Lower leg skin (tissue), 4 donors: ENCODE measurements at regions not wholly inside any gene's neighbourhood (a gene's known extent, or its start where the extent isn't known, plus 50 kb on each side); places are given as distances from the start of the nearest gene placed in this dataset.
"Not testable (repeated sequence)": the region's sequence is repeated elsewhere in the genome, so short reads cannot be mapped to it uniquely, and the experiment has no call there.

Experiments used
- DNase-seq, 2 donors: peaks; one replicate each; pipeline ENCODE4 v3.0.0-alpha.2; 2019; ENCODE audit warnings: low spot score in 2 of 2
- H3K4me3 ChIP-seq: fragments of 200-600 bp; sonication (generic); 2 replicates; pipeline ENCODE4 v1.5.1; 2017; ENCODE audit warnings: mild to moderate bottlenecking, low read depth; ENCODE audit not compliant: poor library complexity, severe bottlenecking
- POLR2A ChIP-seq, 2 donors: fragments of 450-650 bp; IDR thresholded peaks; one replicate each; pipeline ENCODE4 v1.6.1; 2016 to 2017; ENCODE audit warnings: antibody characterized with exemption in 2 of 2, mild to moderate bottlenecking in 1 of 2, moderate library complexity in 1 of 2
- WGBS, 2 donors: methylation state at CpG; one replicate each; pipeline ENCODE4 v1.1.5; 2018; 5-methylcytosine and 5-hydroxymethylcytosine counted together
- intact Hi-C: fragments of 100-400 bp; cut with DNase I; formaldehyde crosslinking; loops from one replicate; pipeline ENCODE4 v1.15.0; 2023; ENCODE audit warnings: low total_unique reads
- TF ChIP-seq, protein P1 (sequence below), 3 donors: fragments of 450-650 bp; IDR thresholded peaks; one replicate each; pipeline ENCODE4 v1.5.1; 2016; ENCODE audit warnings: antibody characterized with exemption in 3 of 3, mild to moderate bottlenecking in 3 of 3, moderate library complexity in 2 of 3

GRCh38 chr13:80903911-80904310 lies 563.0 kb upstream of the SPRY2 start:
- H3K4me3 ChIP-seq, result no peak overlapping the region
- intact Hi-C loops, result no loop called here
- TF ChIP-seq, protein P1, sequence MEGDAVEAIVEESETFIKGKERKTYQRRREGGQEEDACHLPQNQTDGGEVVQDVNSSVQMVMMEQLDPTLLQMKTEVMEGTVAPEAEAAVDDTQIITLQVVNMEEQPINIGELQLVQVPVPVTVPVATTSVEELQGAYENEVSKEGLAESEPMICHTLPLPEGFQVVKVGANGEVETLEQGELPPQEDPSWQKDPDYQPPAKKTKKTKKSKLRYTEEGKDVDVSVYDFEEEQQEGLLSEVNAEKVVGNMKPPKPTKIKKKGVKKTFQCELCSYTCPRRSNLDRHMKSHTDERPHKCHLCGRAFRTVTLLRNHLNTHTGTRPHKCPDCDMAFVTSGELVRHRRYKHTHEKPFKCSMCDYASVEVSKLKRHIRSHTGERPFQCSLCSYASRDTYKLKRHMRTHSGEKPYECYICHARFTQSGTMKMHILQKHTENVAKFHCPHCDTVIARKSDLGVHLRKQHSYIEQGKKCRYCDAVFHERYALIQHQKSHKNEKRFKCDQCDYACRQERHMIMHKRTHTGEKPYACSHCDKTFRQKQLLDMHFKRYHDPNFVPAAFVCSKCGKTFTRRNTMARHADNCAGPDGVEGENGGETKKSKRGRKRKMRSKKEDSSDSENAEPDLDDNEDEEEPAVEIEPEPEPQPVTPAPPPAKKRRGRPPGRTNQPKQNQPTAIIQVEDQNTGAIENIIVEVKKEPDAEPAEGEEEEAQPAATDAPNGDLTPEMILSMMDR (IDR thresholded peaks at IDR 0.05), result no peak
- no peak for TF ChIP-seq POLR2A (IDR thresholded peaks at IDR 0.05)
- DNase-seq, result no peak

GRCh38 chr13:80901530-80901929 lies 560.6 kb upstream of the SPRY2 start:
- WGBS, 2 donors, result 49 to 69% methylated on average over 2 of the region's 2 CpGs

GRCh38 chr13:80901111-80901510 lies 560.2 kb upstream of the SPRY2 start:
- TF ChIP-seq, protein P1 (IDR thresholded peaks at IDR 0.05), result no peak
- TF ChIP-seq POLR2A (IDR thresholded peaks at IDR 0.05), result no peak
- intact Hi-C loops, result no loop called here
- 37 to 44% methylated on average over 6 of the region's 6 CpGs for WGBS, 2 donors
- H3K4me3 ChIP-seq, result no peak overlapping the region
- no peak for DNase-seq

More at GRCh38 chr13:80901530-80901929, 560.6 kb upstream of the SPRY2 start:
- intact Hi-C loops, result no loop called here
- no peak overlapping the region for H3K4me3 ChIP-seq
- no peak for DNase-seq
- TF ChIP-seq POLR2A (IDR thresholded peaks at IDR 0.05), result no peak
- TF ChIP-seq, protein P1 (IDR thresholded peaks at IDR 0.05), result no peak

DNA sequence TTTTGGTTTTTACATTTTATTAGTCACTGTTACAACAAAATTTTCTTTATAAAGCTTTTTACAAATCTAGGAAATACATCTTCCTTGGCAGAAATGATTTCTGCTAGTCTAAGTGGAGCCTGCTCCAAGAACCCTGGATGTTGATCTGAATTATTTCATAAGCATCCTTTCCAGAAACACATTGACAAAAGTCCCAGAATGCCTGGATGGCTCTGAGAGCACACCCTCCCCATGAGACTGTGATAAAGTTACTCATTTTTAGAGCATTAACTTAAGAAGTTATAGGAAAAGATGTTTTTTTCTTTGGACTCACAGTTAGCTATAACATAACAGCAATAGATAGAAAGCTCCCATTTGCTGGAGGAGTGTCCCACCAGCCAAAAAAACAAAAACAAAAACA lies 559.6 kb upstream of the SPRY2 start:
- no peak for DNase-seq

GRCh38 chr13:80897641-80898040 lies 556.7 kb upstream of the SPRY2 start:
- intact Hi-C loops, H3K4me3 ChIP-seq, DNase-seq: not testable (repeated sequence)
- WGBS, 2 donors, result 84 to 85% methylated on average over 4 of the region's 4 CpGs

More for the DNA sequence above, 559.6 kb upstream of the SPRY2 start:
- no peak overlapping the region for H3K4me3 ChIP-seq
- no peak for TF ChIP-seq POLR2A (IDR thresholded peaks at IDR 0.05)
- TF ChIP-seq, protein P1 (IDR thresholded peaks at IDR 0.05), result no peak
- intact Hi-C loops, result no loop called here

GRCh38 chr13:80894917-80895316 lies 554.0 kb upstream of the SPRY2 start:
- 73 to 82% methylated on average over 1 of the region's 1 CpG for WGBS, 2 donors
- intact Hi-C loops, result no loop called here
- TF ChIP-seq, protein P1 (IDR thresholded peaks at IDR 0.05), result no peak
- no peak for TF ChIP-seq POLR2A (IDR thresholded peaks at IDR 0.05)
- DNase-seq, result no peak
- H3K4me3 ChIP-seq, result no peak overlapping the region
